ENCODE measurements at regions not wholly inside any gene's neighbourhood (a gene's known extent, or its start where the extent isn't known, plus 50 kb on each side); places are given as distances from the start of the nearest gene placed in this dataset.

- no peak overlapping the region for H3K4me2 ChIP-seq (ENCODE audit: low read length)
- H4K8ac ChIP-seq (ENCODE audit: low read depth, low read length), result no peak overlapping the region
- no peaks in the 10 kb centered on the region for H3K9me3 ChIP-seq (ENCODE audit: insufficient read depth, low read depth, low read length)
- H3K27ac ChIP-seq (ENCODE audit: low read depth, low read length), result no peak overlapping the region
- no peak overlapping the region for H2AK5ac ChIP-seq (ENCODE audit: low read length)
- DNase-seq, result no peak
- H3K79me2 ChIP-seq (ENCODE audit: control insufficient read depth, insufficient read depth, low read length, poor library complexity), result no peaks in the 10 kb centered on the region
- no CpG with 5 or more reads among the region's 4 CpGs for WGBS (ENCODE audit: extremely low coverage, insufficient coverage, insufficient read length)
- no peak overlapping the region for H2AFZ ChIP-seq (ENCODE audit: insufficient read depth, low read length, poor library complexity)
- no peak overlapping the region for H4K12ac ChIP-seq (ENCODE audit: low read depth, low read length)
- no peak overlapping the region for H2BK12ac ChIP-seq (ENCODE audit: low read length)
- H3K9ac ChIP-seq (ENCODE audit: low read length), result no peak overlapping the region
- H3K4me3 ChIP-seq (ENCODE audit: low read depth, low read length), result no peak overlapping the region
- no peak overlapping the region for H3K18ac ChIP-seq (ENCODE audit: low read length)
- no peak overlapping the region for H3K23ac ChIP-seq (ENCODE audit: low read length)
- H3K79me1 ChIP-seq (ENCODE audit: low read length), result no peaks in the 10 kb centered on the region
- no peak overlapping the region for H2BK120ac ChIP-seq (ENCODE audit: insufficient read depth, low read length, poor library complexity)
- no peak overlapping the region for H3K4ac ChIP-seq (ENCODE audit: low read depth, low read length)
- no peaks in the 10 kb centered on the region for H3K4me1 ChIP-seq (ENCODE audit: control insufficient read depth in 1 of 2, insufficient read depth in 2 of 2, low read length in 2 of 2)
- H3K14ac ChIP-seq (ENCODE audit: low read length), result no peak overlapping the region
- no peaks in the 10 kb centered on the region for H3K27me3 ChIP-seq (ENCODE audit: insufficient read depth, low read length)
- H2BK5ac ChIP-seq (ENCODE audit: low read depth, low read length, poor library complexity), result no peak overlapping the region
- no peak overlapping the region for H4K91ac ChIP-seq (ENCODE audit: low read depth, low read length)
- no peaks in the 10 kb centered on the region for H3K36me3 ChIP-seq (ENCODE audit: control insufficient read depth in 1 of 2, insufficient read depth in 2 of 2, low read length in 2 of 2)
Observed at GRCh38 chr5:67612961-67613360, 416.4 kb upstream of the CD180 start.

DNA sequence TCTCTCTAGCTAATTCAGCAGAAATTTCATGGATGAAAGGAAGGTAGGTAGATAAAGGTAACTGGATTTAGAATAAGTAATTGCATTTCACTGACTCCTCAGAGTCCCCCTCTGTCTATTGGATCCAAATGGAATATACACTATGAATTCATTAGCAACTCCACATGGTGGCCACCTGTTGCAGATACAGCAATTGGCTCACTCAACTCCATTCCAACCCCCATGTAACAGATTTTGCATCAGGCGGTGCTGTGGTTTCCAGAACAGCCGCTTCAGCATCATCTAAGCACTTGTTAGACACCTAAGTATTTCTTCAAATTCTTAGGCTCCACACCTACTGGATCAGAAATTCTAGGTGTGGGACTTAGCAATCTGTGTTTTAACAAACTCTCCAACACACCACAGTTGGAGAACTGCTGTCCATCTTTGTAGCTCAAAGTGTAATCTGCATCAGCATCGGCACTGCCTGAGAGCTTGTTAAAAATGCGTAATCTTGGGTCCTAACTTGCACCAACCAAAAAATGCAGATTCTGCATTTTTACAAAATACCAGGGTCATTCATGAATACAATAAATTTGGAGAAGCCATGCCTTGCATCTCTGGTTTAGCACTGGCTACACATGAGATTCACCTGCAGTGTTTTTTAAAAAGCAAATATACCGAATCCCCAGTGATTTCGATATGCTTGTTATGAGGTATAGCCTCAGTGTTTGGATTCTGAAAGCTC is 413.8 kb upstream of the CD180 start:
- Histone ChIP-seq H2AK5ac (ENCODE audit: low read length) (no peak overlapping the region), H3K27me3 (ENCODE audit: insufficient read depth, low read length) (no peaks in the 10 kb centered on the region), H3K79me2 (ENCODE audit: control insufficient read depth, insufficient read depth, low read length, poor library complexity) (no peaks in the 10 kb centered on the region), H4K8ac (ENCODE audit: low read depth, low read length) (no peak overlapping the region), H3K9ac (ENCODE audit: low read length) (no peak overlapping the region), H3K27ac (ENCODE audit: low read depth, low read length) (no peak overlapping the region), H3K4ac (ENCODE audit: low read depth, low read length) (no peak overlapping the region), H2BK12ac (ENCODE audit: low read length) (no peak overlapping the region), H3K4me3 (ENCODE audit: low read depth, low read length) (no peak overlapping the region), H3K9me3 (ENCODE audit: insufficient read depth, low read depth, low read length) (no peaks in the 10 kb centered on the region), H3K23ac (ENCODE audit: low read length) (no peak overlapping the region), H4K91ac (ENCODE audit: low read depth, low read length) (no peak overlapping the region), H3K18ac (ENCODE audit: low read length) (no peak overlapping the region), H3K79me1 (ENCODE audit: low read length) (no peaks in the 10 kb centered on the region), H3K4me1 (ENCODE audit: control insufficient read depth in 1 of 2, insufficient read depth in 2 of 2, low read length in 2 of 2) (no peaks in the 10 kb centered on the region), H3K4me2 (ENCODE audit: low read length) (no peak overlapping the region), H4K12ac (ENCODE audit: low read depth, low read length) (no peak overlapping the region), H2BK120ac (ENCODE audit: insufficient read depth, low read length, poor library complexity) (no peak overlapping the region), H2AFZ (ENCODE audit: insufficient read depth, low read length, poor library complexity) (no peak overlapping the region), H3K14ac (ENCODE audit: low read length) (no peak overlapping the region), H2BK5ac (ENCODE audit: low read depth, low read length, poor library complexity) (no peak overlapping the region), H3K36me3 (ENCODE audit: control insufficient read depth in 1 of 2, insufficient read depth in 2 of 2, low read length in 2 of 2) (no peaks in the 10 kb centered on the region)
- DNase-seq, result no peak
- no CpG with 5 or more reads among the region's 6 CpGs for WGBS (ENCODE audit: extremely low coverage, insufficient coverage, insufficient read length)

- Histone ChIP-seq H3K23ac (ENCODE audit: low read length) (no peak overlapping the region), H3K36me3 (ENCODE audit: control insufficient read depth in 1 of 2, insufficient read depth in 2 of 2, low read length in 2 of 2) (no peaks in the 10 kb centered on the region), H2BK5ac (ENCODE audit: low read depth, low read length, poor library complexity) (no peak overlapping the region), H3K4me1 (ENCODE audit: control insufficient read depth in 1 of 2, insufficient read depth in 2 of 2, low read length in 2 of 2) (no peaks in the 10 kb centered on the region), H3K79me1 (ENCODE audit: low read length) (no peaks in the 10 kb centered on the region), H3K4me3 (ENCODE audit: low read depth, low read length) (no peak overlapping the region), H4K12ac (ENCODE audit: low read depth, low read length) (no peak overlapping the region), H2AFZ (ENCODE audit: insufficient read depth, low read length, poor library complexity) (no peak overlapping the region), H2BK120ac (ENCODE audit: insufficient read depth, low read length, poor library complexity) (no peak overlapping the region), H3K79me2 (ENCODE audit: control insufficient read depth, insufficient read depth, low read length, poor library complexity) (no peaks in the 10 kb centered on the region), H3K9ac (ENCODE audit: low read length) (no peak overlapping the region), H3K14ac (ENCODE audit: low read length) (no peak overlapping the region), H4K91ac (ENCODE audit: low read depth, low read length) (no peak overlapping the region), H3K18ac (ENCODE audit: low read length) (no peak overlapping the region), H2AK5ac (ENCODE audit: low read length) (no peak overlapping the region), H3K9me3 (ENCODE audit: insufficient read depth, low read depth, low read length) (peaks cover 6% of the 10 kb centered on the region), H3K4ac (ENCODE audit: low read depth, low read length) (no peak overlapping the region), H3K4me2 (ENCODE audit: low read length) (no peak overlapping the region), H4K8ac (ENCODE audit: low read depth, low read length) (no peak overlapping the region), H2BK12ac (ENCODE audit: low read length) (no peak overlapping the region), H3K27ac (ENCODE audit: low read depth, low read length) (no peak overlapping the region), H3K27me3 (ENCODE audit: insufficient read depth, low read length) (no peaks in the 10 kb centered on the region)
- peak in 1 of 2 donors; percentile 7 for DNase-seq
- no CpG with 5 or more reads among the region's 5 CpGs for whole genome bisulfite sequencing (ENCODE audit: extremely low coverage, insufficient coverage, insufficient read length)
Observed at GRCh38 chr5:67607958-67608357, 411.4 kb upstream of the CD180 start.

DNA sequence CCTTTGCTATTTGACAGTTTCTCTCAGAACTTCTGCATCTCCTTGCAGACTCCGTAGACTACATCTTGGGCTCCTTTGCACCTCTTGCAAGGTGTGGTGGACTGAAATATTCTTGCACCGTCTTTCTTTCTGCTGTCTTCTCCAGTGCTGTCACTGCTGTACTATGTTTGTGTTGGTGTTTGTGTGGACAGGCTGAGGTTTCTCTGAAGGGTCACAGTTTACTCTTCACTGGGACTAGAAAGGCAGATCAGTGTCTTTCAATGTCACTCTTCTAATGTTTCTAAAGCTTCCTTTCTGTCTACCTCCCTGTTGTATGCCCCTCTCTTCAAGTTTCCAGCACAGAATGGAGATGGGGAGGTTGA is 410.0 kb upstream of the CD180 start:
- no peak overlapping the region for H3K9ac ChIP-seq (ENCODE audit: low read length)
- H4K12ac ChIP-seq (ENCODE audit: low read depth, low read length), result no peak overlapping the region
- H3K9me3 ChIP-seq (ENCODE audit: insufficient read depth, low read depth, low read length), result peaks cover 6% of the 10 kb centered on the region
- H2BK12ac ChIP-seq (ENCODE audit: low read length), result no peak overlapping the region
- no peak for DNase-seq
- no peaks in the 10 kb centered on the region for H3K4me1 ChIP-seq (ENCODE audit: control insufficient read depth in 1 of 2, insufficient read depth in 2 of 2, low read length in 2 of 2)
- H2BK120ac ChIP-seq (ENCODE audit: insufficient read depth, low read length, poor library complexity), result no peak overlapping the region
- H4K91ac ChIP-seq (ENCODE audit: low read depth, low read length), result no peak overlapping the region
- no peak overlapping the region for H2BK5ac ChIP-seq (ENCODE audit: low read depth, low read length, poor library complexity)
- H2AK5ac ChIP-seq (ENCODE audit: low read length), result no peak overlapping the region
- H3K27me3 ChIP-seq (ENCODE audit: insufficient read depth, low read length), result no peaks in the 10 kb centered on the region
- H3K18ac ChIP-seq (ENCODE audit: low read length), result no peak overlapping the region
- no peaks in the 10 kb centered on the region for H3K36me3 ChIP-seq (ENCODE audit: control insufficient read depth in 1 of 2, insufficient read depth in 2 of 2, low read length in 2 of 2)
- no peak overlapping the region for H2AFZ ChIP-seq (ENCODE audit: insufficient read depth, low read length, poor library complexity)
- no peak overlapping the region for H3K4me3 ChIP-seq (ENCODE audit: low read depth, low read length)
- H4K8ac ChIP-seq (ENCODE audit: low read depth, low read length), result no peak overlapping the region
- H3K79me2 ChIP-seq (ENCODE audit: control insufficient read depth, insufficient read depth, low read length, poor library complexity), result no peaks in the 10 kb centered on the region
- no peak overlapping the region for H3K4ac ChIP-seq (ENCODE audit: low read depth, low read length)
- no CpG with 5 or more reads among the region's 2 CpGs for WGBS (ENCODE audit: extremely low coverage, insufficient coverage, insufficient read length)
- H3K79me1 ChIP-seq (ENCODE audit: low read length), result no peaks in the 10 kb centered on the region
- no peak overlapping the region for H3K27ac ChIP-seq (ENCODE audit: low read depth, low read length)
- no peak overlapping the region for H3K4me2 ChIP-seq (ENCODE audit: low read length)
- H3K23ac ChIP-seq (ENCODE audit: low read length), result no peak overlapping the region
- no peak overlapping the region for H3K14ac ChIP-seq (ENCODE audit: low read length)
